GM12878 (cell line): ENCODE measurements at regions not wholly inside any gene's neighbourhood (a gene's known extent, or its start where the extent isn't known, plus 50 kb on each side); places are given as distances from the start of the nearest gene placed in this dataset.

Experiments used
- CHD2 ChIP-seq: IDR thresholded peaks from 2 replicates; pipeline ENCODE4 v1.6.1; 2011; ENCODE audit warnings: low read depth, low read length, improper control_type of control experiment, borderline replicate concordance
- CREB1 ChIP-seq: IDR thresholded peaks from 2 replicates; pipeline ENCODE4 v1.6.1; 2012; ENCODE audit warnings: low read depth, mild to moderate bottlenecking, inconsistent platforms
- EGR1 ChIP-seq, 2 experiments: IDR thresholded peaks; 1 replicate in 1 of 2; 2 replicates in 1 of 2; pipeline ENCODE4 v1.6.1; 2011 to 2012; ENCODE audit warnings: low read depth in 2 of 2, low read length in 2 of 2, borderline replicate concordance in 1 of 2, mild to moderate bottlenecking in 1 of 2, moderate library complexity in 1 of 2
- EZH2 ChIP-seq: IDR thresholded peaks from 2 replicates; pipeline ENCODE4 v1.6.1; 2012; ENCODE audit warnings: low read depth, mild to moderate bottlenecking, control low read depth, inconsistent platforms, low read length, borderline replicate concordance; ENCODE audit not compliant: control insufficient read depth
- GABPA ChIP-seq: IDR thresholded peaks from 2 replicates; pipeline ENCODE4 v1.6.1; 2014; ENCODE audit warnings: antibody characterized with exemption, low read depth, mild to moderate bottlenecking, inconsistent platforms
- MXI1 ChIP-seq: fragments of 150-350 bp; IDR thresholded peaks from 2 replicates; pipeline ENCODE4 v1.6.1; 2011; ENCODE audit warnings: low read depth, mild to moderate bottlenecking, inconsistent platforms, low read length, improper control_type of control experiment
- NBN ChIP-seq: fragments of 450-650 bp; IDR thresholded peaks from 2 replicates; pipeline ENCODE4 v1.6.1; 2016
- NFIC ChIP-seq: IDR thresholded peaks from 2 replicates; pipeline ENCODE4 v1.6.1; 2012; ENCODE audit warnings: low read depth, mild to moderate bottlenecking, inconsistent platforms, low read length, moderate library complexity
- POLR2AphosphoS5 ChIP-seq: IDR thresholded peaks from 2 replicates; pipeline ENCODE4 v1.6.1; 2011; ENCODE audit warnings: mild to moderate bottlenecking, low read length, inconsistent platforms
- SMC3 ChIP-seq: IDR thresholded peaks from 2 replicates; pipeline ENCODE4 v1.6.1; 2011; ENCODE audit warnings: low read length, improper control_type of control experiment, borderline replicate concordance
- STAT1 ChIP-seq: fragments of 450-650 bp; conservative IDR thresholded peaks from 2 replicates; pipeline ENCODE4 v1.6.1; 2014; ENCODE audit warnings: antibody characterized with exemption, mild to moderate bottlenecking
- ZNF217 ChIP-seq: fragments of 450-650 bp; IDR thresholded peaks from 2 replicates; pipeline ENCODE4 v1.6.1; 2017; ENCODE audit warnings: antibody characterized with exemption, mild to moderate bottlenecking
- TF ChIP-seq, protein P1 (sequence below), 3 experiments: IDR thresholded peaks in 2 of 3; conservative IDR thresholded peaks in 1 of 3; 2 replicates each; pipeline ENCODE4 v1.5.1; 2011; ENCODE audit warnings: low read depth in 3 of 3, low read length in 3 of 3, mild to moderate bottlenecking in 3 of 3, control low read depth in 2 of 3, moderate library complexity in 2 of 3, inconsistent platforms in 1 of 3, mixed read lengths in 1 of 3; ENCODE audit not compliant: control insufficient read depth in 2 of 3, insufficient read depth in 1 of 3; ENCODE audit errors: extremely low read depth in 1 of 3

GRCh38 chr21:28338701-28339305 is 653.9 kb downstream of the LTN1 start:
- no peak for TF ChIP-seq SMC3
- no peak for TF ChIP-seq POLR2AphosphoS5
- TF ChIP-seq NBN = no peak
- no peak for TF ChIP-seq CHD2
- no peak for TF ChIP-seq NFIC
- TF ChIP-seq, protein P1, sequence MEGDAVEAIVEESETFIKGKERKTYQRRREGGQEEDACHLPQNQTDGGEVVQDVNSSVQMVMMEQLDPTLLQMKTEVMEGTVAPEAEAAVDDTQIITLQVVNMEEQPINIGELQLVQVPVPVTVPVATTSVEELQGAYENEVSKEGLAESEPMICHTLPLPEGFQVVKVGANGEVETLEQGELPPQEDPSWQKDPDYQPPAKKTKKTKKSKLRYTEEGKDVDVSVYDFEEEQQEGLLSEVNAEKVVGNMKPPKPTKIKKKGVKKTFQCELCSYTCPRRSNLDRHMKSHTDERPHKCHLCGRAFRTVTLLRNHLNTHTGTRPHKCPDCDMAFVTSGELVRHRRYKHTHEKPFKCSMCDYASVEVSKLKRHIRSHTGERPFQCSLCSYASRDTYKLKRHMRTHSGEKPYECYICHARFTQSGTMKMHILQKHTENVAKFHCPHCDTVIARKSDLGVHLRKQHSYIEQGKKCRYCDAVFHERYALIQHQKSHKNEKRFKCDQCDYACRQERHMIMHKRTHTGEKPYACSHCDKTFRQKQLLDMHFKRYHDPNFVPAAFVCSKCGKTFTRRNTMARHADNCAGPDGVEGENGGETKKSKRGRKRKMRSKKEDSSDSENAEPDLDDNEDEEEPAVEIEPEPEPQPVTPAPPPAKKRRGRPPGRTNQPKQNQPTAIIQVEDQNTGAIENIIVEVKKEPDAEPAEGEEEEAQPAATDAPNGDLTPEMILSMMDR (IDR thresholded peaks at IDR 0.05 in 2 of 3, conservative IDR thresholded peaks at IDR 0.05 in 1 of 3; ENCODE audit: control insufficient read depth in 2 of 3, extremely low read depth in 1 of 3, insufficient read depth in 1 of 3, low read depth in 3 of 3, low read length in 3 of 3) = no peak
- no peak for TF ChIP-seq GABPA
- TF ChIP-seq STAT1 = no peak
- TF ChIP-seq ZNF217 = no peak
- no peak for TF ChIP-seq MXI1
- TF ChIP-seq CREB1 = no peak
- no peak for TF ChIP-seq EZH2
- no peak for TF ChIP-seq EGR1 (IDR thresholded peaks at IDR 0.05; ENCODE audit: borderline replicate concordance in 1 of 2, low read depth in 2 of 2, low read length in 2 of 2)
